NOMO-1 treated with DMSO at 0.1 percent for 48 hours (cell line): ENCODE measurements at regions not wholly inside any gene's neighbourhood (a gene's known extent, or its start where the extent isn't known, plus 50 kb on each side); places are given as distances from the start of the nearest gene placed in this dataset.
"Not testable (repeated sequence)": the region's sequence is repeated elsewhere in the genome, so short reads cannot be mapped to it uniquely, and the experiment has no call there.

Source experiments
- DNase-seq: peaks from one replicate; lab custom pipeline; 2025; ENCODE audit not compliant: unreplicated experiment; lab: John Stamatoyannopoulos, UW

DNA sequence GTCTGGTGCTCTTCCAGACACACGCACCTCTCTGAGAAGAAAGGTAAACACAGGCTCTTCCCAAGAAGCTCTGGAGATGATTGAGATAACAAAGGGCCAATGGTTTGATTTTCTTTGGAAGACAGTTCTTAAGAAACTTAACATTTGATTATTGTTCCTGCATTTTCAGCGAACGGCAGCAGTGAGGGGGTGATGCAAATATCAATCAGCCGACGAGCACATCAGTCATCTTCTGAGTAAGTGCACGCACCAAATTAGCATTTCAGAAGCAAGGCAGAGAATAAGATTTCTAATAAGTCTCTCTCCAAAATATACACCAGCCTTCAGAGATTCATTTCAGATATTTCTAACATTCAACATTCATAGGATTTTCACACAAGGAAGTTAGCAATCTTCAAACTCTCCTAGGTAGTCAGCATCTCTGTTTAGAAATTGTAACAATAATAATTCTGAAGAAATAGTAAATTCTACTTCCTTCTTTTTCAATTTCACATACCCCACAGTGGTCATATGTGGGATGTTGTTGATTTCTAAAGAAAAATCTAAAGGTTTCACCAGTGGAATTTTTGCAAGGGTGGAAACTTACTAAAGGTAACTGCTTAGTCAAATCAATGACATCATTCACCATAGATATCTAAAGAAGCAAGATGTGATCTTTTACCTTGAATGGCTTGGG, 250.3 kb downstream of the SEC61B start:
- DNase-seq: peak; percentile 4

DNA sequence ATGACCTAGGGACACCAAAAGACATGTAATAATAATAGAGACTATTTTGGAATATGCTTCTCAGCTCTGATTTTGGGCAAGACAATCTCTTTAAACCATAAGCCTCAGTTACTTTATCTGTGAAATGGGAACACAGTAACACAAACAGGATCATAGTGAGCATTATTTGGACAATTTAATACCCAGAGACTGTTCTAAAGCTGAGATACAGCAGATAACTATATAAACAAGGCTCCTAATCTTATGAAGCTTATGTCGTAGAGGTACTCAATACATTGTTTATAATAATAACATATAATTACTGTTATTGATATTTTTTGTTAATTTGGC, 250.8 kb downstream of the SEC61B start:
- DNase-seq: no peak

DNA sequence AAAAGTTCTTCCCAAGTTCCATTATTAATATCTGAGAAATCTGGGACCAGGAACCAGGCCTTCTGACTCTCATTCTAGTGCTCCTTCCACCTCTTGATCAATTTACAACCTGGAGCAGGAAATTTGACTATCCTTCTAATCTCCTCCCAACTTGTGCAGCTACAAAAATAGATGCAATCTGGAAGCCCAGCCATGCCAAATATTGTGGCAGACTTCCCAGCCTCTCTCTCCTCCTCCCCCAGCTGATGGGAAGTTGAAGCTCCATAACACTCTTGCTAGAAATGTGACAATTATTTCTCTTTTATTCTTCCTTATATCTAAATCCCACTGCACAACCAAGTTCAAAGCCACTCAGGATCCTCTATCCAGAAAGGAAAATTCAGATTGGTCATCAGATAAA, 252.1 kb downstream of the SEC61B start:
- DNase-seq: no peak

DNA sequence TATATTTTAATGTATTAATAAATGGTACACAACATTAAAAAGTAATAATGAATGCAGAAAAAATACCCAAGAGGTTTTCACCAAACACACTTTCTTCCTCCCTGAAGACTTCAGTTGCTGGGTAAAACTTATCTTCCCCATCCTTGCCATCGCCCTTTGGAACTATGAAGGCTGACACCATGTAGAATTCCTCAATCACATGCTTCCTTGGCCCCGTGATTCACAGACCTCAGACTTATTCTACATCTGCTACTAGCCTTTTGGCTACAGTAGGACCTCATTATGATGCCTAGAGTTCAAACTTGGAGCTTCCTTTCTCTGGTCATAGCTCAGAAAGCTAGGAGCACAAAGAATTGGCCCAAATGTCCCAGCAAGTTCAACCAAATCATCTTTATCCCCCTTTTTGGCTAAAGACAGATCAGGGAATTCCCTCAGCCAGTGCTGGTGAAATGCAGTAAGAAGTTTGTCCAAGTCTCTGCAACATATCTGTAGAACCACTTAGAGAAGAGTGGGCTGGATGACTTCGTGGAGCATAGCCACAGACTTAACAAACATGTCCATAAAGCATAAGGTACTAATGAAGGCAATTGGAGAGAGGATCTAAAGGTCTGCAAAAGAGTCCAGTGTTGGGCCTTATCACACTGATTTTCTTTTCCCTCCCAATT, 253.5 kb downstream of the SEC61B start:
- no peak for DNase-seq

DNA sequence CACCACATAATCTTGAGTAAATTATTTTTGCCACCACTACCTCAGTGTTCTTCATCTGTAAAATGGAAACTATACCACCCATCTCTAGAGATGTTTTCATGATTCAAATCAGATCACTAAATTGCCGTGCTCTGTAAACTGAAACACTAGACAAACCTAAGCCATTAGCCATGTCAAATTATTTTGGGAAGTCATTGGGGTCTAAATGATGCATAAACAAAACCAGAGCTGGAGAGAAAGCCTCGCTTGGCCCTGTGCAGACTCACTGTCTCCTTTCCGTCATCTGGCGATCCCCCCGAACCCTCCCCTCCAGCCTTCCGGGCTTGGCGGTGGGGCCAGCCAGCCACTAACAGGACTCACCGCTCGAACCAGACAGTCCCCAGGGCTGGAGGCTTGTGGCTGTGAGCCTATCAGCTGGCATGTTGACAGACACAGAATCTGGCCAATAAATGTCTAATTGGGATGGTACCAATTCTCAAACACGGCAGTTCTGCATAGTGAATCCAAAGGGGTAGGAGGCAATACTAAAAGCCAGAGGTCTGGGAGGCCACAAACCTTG, 256.5 kb downstream of the SEC61B start:
- DNase-seq: no peak

DNA sequence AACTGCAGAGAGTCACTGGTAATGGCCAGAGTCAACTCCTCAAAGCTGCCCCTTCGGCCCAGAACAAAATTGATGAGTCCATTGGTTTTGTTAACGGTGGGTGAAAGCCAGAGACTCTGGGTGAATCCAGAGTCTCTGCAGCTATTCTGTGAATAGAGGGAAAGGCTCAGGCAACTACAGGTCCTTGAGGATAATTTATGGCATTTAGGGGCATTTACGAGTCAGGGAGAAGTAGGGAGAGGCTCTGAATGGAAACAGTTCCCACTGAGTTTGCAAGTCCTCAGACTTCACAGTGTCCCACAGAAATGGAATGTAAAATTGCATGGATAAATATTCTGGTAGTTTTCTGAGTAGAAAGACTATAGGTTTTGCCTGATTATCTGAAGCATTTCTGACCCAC, 257.8 kb downstream of the SEC61B start:
- DNase-seq: no peak

DNA sequence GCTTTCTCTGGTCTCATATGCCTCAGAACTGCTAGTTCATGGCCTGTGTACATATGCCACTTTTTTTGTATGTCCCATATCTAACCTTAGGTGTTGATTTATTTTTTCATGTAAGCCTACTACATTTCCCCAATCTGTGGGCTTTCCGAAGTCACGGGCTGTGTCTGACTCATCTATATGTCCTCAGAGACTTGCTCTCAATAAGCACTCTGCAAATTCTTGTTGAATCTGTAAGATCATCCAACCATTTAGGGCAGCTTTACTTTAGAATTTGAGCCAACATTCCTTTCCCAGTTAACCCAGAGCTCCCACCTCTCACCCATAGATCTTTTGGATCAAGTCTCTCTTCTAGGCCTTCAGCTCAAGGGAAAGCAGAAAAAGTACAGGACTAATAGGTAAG, 263.4 kb downstream of the SEC61B start:
- no peak for DNase-seq

DNA sequence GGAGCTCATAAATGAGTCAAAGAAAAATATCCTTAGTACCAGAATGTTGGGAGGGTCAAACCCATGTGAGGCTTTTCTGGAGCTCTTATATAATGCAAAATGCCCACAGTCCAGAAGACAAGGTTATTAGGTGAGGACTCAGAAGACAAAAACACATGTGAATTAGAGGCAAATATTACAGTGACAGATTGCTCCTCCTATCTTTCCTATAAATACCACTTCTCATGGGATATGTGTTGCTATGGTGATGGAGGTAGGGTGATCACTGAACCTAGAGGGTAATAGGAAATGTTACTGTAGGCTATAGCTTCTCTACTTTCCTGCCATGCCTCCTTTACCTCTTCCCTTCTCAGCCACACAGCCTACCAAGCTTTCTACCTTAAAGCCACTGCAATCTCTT, 264.6 kb downstream of the SEC61B start:
- no peak for DNase-seq

DNA sequence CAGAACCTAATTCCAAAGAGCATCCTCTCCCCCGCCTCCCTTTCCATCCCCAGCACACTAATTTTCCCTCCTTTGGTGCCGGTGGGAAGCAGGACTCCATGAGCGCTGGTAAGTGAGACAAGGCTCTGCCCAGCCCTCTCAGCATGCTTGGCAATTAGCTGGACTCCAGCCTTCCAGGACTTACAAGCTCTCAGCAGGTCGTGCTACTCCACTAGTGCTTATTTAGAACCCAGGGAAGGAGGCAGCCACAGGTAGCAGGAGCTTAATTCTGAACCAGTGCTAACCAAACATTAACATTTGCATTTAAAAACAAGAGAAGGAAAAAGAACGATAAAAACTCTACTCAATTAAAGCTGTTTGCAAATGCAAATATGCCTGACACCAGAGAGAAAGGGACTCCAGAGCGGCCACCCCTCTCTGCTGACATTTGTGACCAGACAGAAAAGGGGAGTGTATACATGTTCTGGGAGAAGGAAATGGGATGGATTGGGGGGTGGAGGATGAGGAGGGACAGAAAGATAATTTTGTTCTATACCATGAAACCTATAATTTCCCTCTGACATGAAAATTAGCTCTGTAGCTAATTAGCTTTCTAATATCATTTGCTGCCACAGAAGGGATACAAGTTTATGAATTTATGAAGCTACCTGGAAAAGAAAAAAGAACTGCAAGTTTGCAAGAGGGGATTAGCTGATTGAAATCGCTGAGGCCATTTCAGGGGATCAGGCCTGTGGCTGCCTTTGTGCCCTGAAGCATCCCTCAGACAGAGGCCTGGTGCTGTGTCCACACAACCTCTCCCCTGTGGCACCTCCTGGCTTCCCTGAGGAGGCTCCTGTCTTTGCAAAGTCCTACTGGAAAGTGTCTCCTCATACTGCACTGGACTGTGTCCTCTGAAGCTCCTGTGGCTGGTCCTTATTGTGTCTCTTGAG, 266.3 kb downstream of the SEC61B start:
- DNase-seq: no peak

DNA sequence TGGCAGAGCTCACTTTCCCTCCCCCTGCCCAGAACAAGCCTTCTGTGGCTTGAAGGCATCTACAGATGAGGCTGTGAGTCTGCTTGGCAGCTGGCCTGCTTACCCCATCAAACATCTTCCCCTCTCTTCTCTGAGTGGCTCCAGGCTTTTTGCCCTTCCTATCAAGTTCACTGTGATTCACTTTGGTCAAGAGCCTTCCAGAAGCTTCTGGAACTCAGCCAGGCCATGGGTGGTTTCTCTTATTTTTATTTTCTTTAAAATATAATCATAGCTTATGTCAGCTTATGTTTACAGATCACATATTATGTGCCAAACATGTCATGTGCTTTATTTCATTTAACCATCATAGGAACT, 267.0 kb downstream of the SEC61B start:
- DNase-seq: no peak

DNA sequence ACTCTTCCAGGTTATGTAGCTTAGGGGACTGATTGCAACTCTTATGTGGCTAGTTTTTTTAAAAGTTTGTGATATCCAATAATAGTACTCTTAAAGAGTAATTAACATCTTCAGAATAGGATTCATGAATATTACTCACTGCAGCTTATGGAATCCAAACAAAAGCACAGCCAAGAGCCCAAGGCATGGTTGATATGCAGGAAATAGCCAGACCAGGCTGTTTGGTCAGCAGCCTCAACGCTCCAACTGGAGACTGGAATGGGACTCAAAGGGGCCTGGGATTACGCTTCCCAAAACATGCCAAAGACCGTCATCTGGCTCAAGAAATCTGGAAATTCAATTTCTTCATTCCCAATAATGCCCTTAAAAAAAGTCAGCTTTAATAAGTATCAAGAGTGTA, 268.6 kb downstream of the SEC61B start:
- DNase-seq: no peak

DNA sequence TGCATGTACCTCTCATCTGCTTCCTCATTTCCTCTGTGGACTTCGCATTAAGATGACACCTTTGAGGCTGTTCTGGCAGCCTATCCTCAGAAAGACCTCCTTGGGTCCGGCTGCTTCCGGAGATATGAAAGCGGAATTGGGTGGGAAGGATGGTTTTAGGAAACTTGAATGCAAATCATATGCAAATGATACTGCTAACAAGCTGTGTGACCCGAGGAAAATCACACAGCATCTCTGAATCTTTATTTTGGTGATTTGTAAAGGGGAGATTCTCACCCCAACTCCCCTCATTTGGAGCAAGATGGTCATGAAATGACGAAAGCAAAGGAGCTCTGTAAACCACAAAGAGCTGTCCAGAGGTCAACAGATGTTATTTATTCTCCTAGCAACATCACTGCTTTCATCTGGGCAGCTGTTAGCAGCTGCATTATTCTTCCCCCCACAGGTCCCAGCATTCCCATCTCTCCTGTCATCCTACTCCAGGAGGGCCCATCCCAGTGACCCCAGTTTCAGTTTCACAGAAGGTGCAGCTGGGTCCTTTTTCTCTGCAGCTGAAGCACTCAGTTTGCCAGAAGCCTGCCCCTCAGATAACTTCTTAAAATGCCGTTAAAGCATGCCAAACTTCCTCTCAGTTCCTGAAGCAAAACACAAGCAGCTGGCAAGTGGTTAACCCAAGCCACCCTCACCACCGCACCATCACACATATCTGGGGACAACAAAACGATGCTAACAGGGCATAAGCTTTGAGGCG, 269.5 kb downstream of the SEC61B start:
- DNase-seq: peak; percentile 6

DNA sequence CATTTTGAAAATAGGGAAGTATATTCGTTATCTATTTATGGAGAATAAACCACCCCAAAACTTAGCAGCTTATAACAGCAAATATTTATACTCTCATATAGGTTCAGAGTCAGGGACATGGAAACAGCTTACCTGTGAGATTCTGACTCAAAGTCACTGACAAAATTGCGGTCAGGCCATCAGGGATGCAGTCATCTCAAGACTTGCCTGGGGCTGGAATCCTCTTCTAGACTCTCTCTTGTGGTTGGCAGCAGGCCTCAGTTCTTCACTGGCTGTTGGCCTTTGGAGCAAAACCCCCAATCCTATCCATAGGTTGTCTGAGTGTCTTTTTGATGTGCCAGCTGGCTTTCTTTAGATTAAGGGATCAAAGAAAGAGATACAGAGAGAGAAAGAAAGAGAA, 275.6 kb downstream of the SEC61B start:
- DNase-seq: no peak

DNA sequence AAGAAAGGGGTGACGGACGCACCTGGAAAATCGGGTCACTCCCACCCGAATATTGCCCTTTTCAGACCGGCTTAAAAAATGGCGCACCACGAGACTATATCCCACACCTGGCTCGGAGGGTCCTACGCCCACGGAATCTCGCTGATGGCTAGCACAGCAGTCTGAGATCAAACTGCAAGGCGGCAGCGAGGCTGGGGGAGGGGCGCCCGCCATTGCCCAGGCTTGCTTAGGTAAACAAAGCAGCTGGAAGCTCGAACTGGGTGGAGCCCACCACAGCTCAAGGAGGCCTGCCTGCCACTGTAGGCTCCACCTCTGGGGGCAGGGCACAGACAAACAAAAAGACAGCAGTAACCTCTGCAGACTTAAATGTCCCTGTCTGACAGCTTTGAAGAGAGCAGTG, 276.9 kb downstream of the SEC61B start:
- DNase-seq: not testable (repeated sequence)

DNA sequence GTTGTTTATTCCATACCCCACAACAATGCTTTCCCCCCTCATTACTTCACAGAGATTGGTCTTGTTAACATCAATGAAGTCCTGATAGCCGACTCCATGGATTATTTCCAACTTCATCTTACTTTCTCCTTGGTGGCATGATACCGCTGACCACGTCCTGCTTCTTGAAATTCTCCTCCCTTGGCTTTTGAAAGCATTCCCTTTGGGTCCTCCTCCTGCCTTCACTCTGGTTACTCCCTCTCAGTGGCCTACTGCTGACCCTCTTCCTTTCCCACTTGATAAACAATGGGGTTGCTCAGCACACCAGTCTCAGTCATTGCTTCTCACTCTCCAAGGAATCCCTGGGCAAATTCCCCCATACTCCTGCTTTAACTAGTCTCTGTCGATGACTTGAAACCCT, 283.9 kb downstream of the SEC61B start:
- no peak for DNase-seq

DNA sequence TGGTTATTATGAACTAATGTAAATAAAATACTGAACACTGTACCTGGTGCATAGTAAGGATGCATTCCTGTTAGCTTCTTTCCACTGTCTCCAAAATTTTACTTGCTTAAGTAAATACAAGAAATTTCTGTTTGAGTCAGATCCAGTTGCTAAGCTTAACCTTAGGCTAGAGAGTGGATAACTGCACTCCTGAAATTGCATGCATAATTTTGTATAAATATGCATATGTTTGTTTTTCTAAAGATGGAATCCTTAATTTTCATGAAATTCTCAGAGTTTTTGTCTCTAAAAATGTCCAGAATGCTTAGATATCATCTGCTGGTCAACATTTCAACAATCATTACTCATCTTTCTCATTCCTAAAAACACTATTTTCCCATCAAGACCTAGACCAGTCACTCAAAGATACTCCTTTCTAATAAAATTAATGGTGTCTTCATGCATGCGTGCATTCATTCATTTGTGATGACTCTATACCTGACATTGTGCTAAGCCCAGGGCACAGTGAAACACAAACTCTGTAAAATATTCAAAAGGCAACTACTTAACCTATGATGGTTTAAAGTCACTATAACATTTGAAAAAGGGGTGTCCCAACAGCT, 284.8 kb downstream of the SEC61B start:
- DNase-seq: no peak

DNA sequence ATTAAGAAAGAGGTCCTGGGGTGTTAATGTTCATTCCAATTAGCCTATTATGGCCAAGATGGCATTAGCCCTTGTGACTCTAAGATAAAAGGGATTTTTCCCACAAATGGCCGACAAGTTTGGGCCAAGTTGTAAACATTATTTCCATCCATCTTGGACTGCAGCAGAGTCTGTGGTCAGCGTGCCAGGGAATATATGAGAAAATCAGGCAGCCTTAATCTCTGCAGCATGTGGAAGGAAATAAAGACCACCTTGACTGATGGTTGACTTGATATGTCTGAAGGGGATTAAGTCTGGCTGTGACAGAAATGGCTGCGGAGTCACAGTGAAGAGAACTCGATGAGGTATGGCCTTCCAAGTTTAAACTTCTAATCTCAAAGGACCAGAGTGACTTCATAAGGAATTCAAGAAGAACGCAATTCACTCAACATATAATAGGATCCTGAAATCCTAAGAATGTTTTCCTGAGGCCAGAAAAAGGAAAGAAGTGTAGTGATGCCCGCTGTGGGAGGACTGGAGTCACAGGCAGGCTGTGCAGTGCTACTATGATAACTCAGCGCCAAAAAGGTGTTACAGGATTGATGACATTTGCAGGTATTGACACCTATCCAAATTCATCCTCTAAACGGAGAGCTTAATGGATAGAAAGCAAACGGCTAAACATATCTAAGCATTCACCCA, 287.1 kb downstream of the SEC61B start:
- no peak for DNase-seq

DNA sequence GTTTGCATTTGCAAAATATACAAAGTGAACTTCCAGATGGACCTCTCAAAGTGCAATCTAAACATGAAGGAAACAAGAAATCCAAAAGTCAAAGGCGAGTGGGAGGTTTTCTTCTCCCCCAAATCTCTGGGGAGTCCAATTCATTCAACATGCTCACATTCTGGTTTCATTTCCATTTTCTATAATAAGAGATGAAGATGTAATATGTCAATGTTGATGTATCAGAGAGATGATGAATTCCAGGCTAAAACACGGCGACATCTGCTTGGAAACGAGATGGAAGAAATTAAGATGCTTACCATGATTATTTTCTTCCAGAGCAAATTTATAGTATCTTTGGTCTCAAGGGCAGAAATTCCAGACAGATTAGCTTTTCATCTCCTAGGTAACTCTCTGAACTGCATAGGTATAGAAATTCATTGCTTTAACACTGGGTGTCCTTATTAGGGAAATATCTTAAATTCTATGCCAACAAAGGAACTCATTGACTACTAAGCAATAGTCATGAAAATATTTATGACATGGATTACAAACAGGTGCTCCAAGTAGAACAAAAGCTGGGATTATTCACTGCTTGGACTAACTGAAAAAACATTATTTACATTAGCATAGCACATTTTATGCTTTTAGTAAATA, 287.9 kb downstream of the SEC61B start:
- DNase-seq: no peak

DNA sequence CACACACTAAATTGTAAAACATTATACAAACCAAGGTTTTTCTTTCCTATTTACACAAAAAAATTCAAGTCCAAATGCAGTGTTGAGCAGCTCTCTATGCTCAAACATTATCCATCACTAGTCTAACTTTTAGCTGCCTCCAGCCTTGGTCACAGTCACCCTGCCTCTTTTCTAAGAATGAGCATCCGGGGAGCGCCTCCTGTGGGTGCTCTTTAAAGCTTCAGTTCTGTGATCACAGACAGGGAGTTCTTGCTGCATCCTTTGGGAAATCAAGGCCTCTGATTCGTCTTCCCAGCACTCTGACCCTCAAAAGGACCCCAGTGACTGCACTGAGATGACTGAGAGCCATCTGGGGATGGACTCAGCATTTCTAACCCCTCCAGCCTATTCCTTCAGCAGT, 289.6 kb downstream of the SEC61B start:
- DNase-seq: no peak
